ENCODE measurements at regions not wholly inside any gene's neighbourhood (a gene's known extent, or its start where the extent isn't known, plus 50 kb on each side); places are given as distances from the start of the nearest gene placed in this dataset.
"Not testable (repeated sequence)": the region's sequence is repeated elsewhere in the genome, so short reads cannot be mapped to it uniquely, and the experiment has no call there.

- no peaks in the 10 kb centered on the region for H3K27me3 ChIP-seq (ENCODE audit: control insufficient read depth in 1 of 2, insufficient read depth in 2 of 2, low read length in 2 of 2)
- no peak overlapping the region for H3K27ac ChIP-seq (ENCODE audit: low read depth, low read length)
- no peaks in the 10 kb centered on the region for H3K4me1 ChIP-seq (ENCODE audit: control insufficient read depth in 1 of 2, insufficient read depth in 2 of 2, low read length in 2 of 2)
- no peak overlapping the region for H3K4me3 ChIP-seq (ENCODE audit: low read depth in 1 of 2, low read length in 2 of 2)
- H3K9ac ChIP-seq (ENCODE audit: low read depth in 1 of 2, low read length in 2 of 2), result no peak overlapping the region
- no peaks in the 10 kb centered on the region for H3K36me3 ChIP-seq (ENCODE audit: control insufficient read depth in 1 of 2, insufficient read depth in 2 of 2, low read length in 2 of 2)
- H3K9me3 ChIP-seq (ENCODE audit: control insufficient read depth in 1 of 2, low read length in 2 of 2), result no peaks in the 10 kb centered on the region
Measured at GRCh38 chr17:20733923-20734322, 154.4 kb downstream of the CDRT15L2 start.

DNA sequence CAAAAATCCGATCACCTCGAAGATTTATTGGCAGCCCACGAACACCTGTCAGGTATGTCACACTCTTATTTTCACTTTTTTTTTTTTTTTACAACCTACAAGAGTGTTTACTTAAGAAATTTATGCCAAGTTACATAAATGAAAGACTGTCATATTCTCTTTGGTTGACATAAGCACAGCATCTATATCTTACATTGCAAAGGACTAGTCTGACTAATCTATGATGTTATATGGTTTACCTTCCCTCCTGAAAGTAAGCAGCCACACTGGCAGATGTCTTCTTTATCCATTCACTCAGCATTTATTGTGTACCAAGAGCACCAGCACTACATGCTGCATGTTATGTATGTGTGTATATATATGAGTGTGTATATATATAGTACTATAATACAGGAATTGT, 156.3 kb downstream of the CDRT15L2 start:
- H3K9ac ChIP-seq (ENCODE audit: low read depth in 1 of 2, low read length in 2 of 2), result no peak overlapping the region
- no peaks in the 10 kb centered on the region for H3K4me1 ChIP-seq (ENCODE audit: control insufficient read depth in 1 of 2, insufficient read depth in 2 of 2, low read length in 2 of 2)
- no peaks in the 10 kb centered on the region for H3K9me3 ChIP-seq (ENCODE audit: control insufficient read depth in 1 of 2, low read length in 2 of 2)
- H3K36me3 ChIP-seq (ENCODE audit: control insufficient read depth in 1 of 2, insufficient read depth in 2 of 2, low read length in 2 of 2), result no peaks in the 10 kb centered on the region
- H3K27me3 ChIP-seq (ENCODE audit: control insufficient read depth in 1 of 2, insufficient read depth in 2 of 2, low read length in 2 of 2), result no peaks in the 10 kb centered on the region
- no peak overlapping the region for H3K27ac ChIP-seq (ENCODE audit: low read depth, low read length)
- H3K4me3 ChIP-seq (ENCODE audit: low read depth in 1 of 2, low read length in 2 of 2), result no peak overlapping the region

GRCh38 chr17:20737636-20738035, 158.1 kb downstream of the CDRT15L2 start:
- H3K4me1 ChIP-seq (ENCODE audit: control insufficient read depth in 1 of 2, insufficient read depth in 2 of 2, low read length in 2 of 2); H3K36me3 ChIP-seq (ENCODE audit: control insufficient read depth in 1 of 2, insufficient read depth in 2 of 2, low read length in 2 of 2); H3K9me3 ChIP-seq (ENCODE audit: control insufficient read depth in 1 of 2, low read length in 2 of 2); H3K4me3 ChIP-seq (ENCODE audit: low read depth in 1 of 2, low read length in 2 of 2); H3K27me3 ChIP-seq (ENCODE audit: control insufficient read depth in 1 of 2, insufficient read depth in 2 of 2, low read length in 2 of 2); H3K27ac ChIP-seq (ENCODE audit: low read depth, low read length); H3K9ac ChIP-seq (ENCODE audit: low read depth in 1 of 2, low read length in 2 of 2): not testable (repeated sequence)

- H3K27me3 ChIP-seq (ENCODE audit: control insufficient read depth in 1 of 2, insufficient read depth in 2 of 2, low read length in 2 of 2), result no peaks in the 10 kb centered on the region
- H3K4me3 ChIP-seq (ENCODE audit: low read depth in 1 of 2, low read length in 2 of 2), result no peak overlapping the region
- no peaks in the 10 kb centered on the region for H3K36me3 ChIP-seq (ENCODE audit: control insufficient read depth in 1 of 2, insufficient read depth in 2 of 2, low read length in 2 of 2)
- no peaks in the 10 kb centered on the region for H3K9me3 ChIP-seq (ENCODE audit: control insufficient read depth in 1 of 2, low read length in 2 of 2)
- no peak overlapping the region for H3K27ac ChIP-seq (ENCODE audit: low read depth, low read length)
- no peaks in the 10 kb centered on the region for H3K4me1 ChIP-seq (ENCODE audit: control insufficient read depth in 1 of 2, insufficient read depth in 2 of 2, low read length in 2 of 2)
- H3K9ac ChIP-seq (ENCODE audit: low read depth in 1 of 2, low read length in 2 of 2), result no peak overlapping the region
Measured at GRCh38 chr17:20771104-20771503, 191.6 kb downstream of the CDRT15L2 start.

DNA sequence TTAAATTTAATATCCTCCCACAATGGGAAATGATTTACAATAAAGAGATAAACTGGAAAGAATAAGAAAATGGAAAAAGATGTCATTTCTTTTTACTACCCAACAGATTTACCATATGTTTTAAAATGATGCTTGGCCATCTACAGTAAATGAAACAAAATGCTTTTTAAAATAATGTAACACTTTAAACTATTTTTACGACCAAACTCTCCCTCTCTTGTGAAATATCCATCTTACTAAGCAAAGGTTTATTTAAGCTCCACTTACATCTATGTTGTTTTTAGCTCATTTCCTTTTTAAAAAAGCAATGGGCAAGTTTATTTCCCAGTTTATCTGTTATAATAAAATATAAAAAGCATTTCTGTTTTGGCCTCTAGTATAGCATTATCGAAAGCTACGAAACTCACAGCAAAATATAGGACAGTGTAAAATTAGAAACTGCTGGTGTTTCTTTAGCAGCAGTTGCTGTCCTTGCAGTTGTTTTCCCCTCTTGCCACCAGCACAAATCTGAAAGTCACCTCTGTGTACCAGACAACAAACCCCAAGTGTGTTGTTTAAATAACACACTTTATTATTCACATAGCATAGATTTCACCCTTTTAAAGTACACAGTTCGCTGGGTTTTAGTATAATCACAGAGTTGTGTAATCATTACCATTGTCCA, 195.1 kb downstream of the CDRT15L2 start:
- Histone ChIP-seq H3K27ac (ENCODE audit: low read depth, low read length) (no peak overlapping the region), H3K4me1 (ENCODE audit: control insufficient read depth in 1 of 2, insufficient read depth in 2 of 2, low read length in 2 of 2) (no peaks in the 10 kb centered on the region), H3K9me3 (ENCODE audit: control insufficient read depth in 1 of 2, low read length in 2 of 2) (no peaks in the 10 kb centered on the region), H3K9ac (ENCODE audit: low read depth in 1 of 2, low read length in 2 of 2) (no peak overlapping the region), H3K4me3 (ENCODE audit: low read depth in 1 of 2, low read length in 2 of 2) (no peak overlapping the region), H3K36me3 (ENCODE audit: control insufficient read depth in 1 of 2, insufficient read depth in 2 of 2, low read length in 2 of 2) (no peaks in the 10 kb centered on the region), H3K27me3 (ENCODE audit: control insufficient read depth in 1 of 2, insufficient read depth in 2 of 2, low read length in 2 of 2) (no peaks in the 10 kb centered on the region)

- no peaks in the 10 kb centered on the region for H3K9me3 ChIP-seq (ENCODE audit: control insufficient read depth in 1 of 2, low read length in 2 of 2)
- no peak overlapping the region for H3K4me3 ChIP-seq (ENCODE audit: low read depth in 1 of 2, low read length in 2 of 2)
- H3K27me3 ChIP-seq (ENCODE audit: control insufficient read depth in 1 of 2, insufficient read depth in 2 of 2, low read length in 2 of 2), result no peaks in the 10 kb centered on the region
- H3K9ac ChIP-seq (ENCODE audit: low read depth in 1 of 2, low read length in 2 of 2), result no peak overlapping the region
- no peaks in the 10 kb centered on the region for H3K36me3 ChIP-seq (ENCODE audit: control insufficient read depth in 1 of 2, insufficient read depth in 2 of 2, low read length in 2 of 2)
- H3K4me1 ChIP-seq (ENCODE audit: control insufficient read depth in 1 of 2, insufficient read depth in 2 of 2, low read length in 2 of 2), result no peaks in the 10 kb centered on the region
- no peak overlapping the region for H3K27ac ChIP-seq (ENCODE audit: low read depth, low read length)
Measured at GRCh38 chr17:20775331-20775730, 195.8 kb downstream of the CDRT15L2 start.

GRCh38 chr17:20779521-20779920, 200.0 kb downstream of the CDRT15L2 start:
- no peaks in the 10 kb centered on the region for H3K9me3 ChIP-seq (ENCODE audit: control insufficient read depth in 1 of 2, low read length in 2 of 2)
- no peaks in the 10 kb centered on the region for H3K4me1 ChIP-seq (ENCODE audit: control insufficient read depth in 1 of 2, insufficient read depth in 2 of 2, low read length in 2 of 2)
- no peak overlapping the region for H3K4me3 ChIP-seq (ENCODE audit: low read depth in 1 of 2, low read length in 2 of 2)
- H3K27ac ChIP-seq (ENCODE audit: low read depth, low read length), result no peak overlapping the region
- H3K9ac ChIP-seq (ENCODE audit: low read depth in 1 of 2, low read length in 2 of 2), result no peak overlapping the region
- no peaks in the 10 kb centered on the region for H3K27me3 ChIP-seq (ENCODE audit: control insufficient read depth in 1 of 2, insufficient read depth in 2 of 2, low read length in 2 of 2)
- no peaks in the 10 kb centered on the region for H3K36me3 ChIP-seq (ENCODE audit: control insufficient read depth in 1 of 2, insufficient read depth in 2 of 2, low read length in 2 of 2)

- no peaks in the 10 kb centered on the region for H3K9me3 ChIP-seq (ENCODE audit: control insufficient read depth in 1 of 2, low read length in 2 of 2)
- no peak overlapping the region for H3K4me3 ChIP-seq (ENCODE audit: low read depth in 1 of 2, low read length in 2 of 2)
- H3K9ac ChIP-seq (ENCODE audit: low read depth in 1 of 2, low read length in 2 of 2), result no peak overlapping the region
- no peaks in the 10 kb centered on the region for H3K36me3 ChIP-seq (ENCODE audit: control insufficient read depth in 1 of 2, insufficient read depth in 2 of 2, low read length in 2 of 2)
- H3K4me1 ChIP-seq (ENCODE audit: control insufficient read depth in 1 of 2, insufficient read depth in 2 of 2, low read length in 2 of 2), result no peaks in the 10 kb centered on the region
- no peaks in the 10 kb centered on the region for H3K27me3 ChIP-seq (ENCODE audit: control insufficient read depth in 1 of 2, insufficient read depth in 2 of 2, low read length in 2 of 2)
- no peak overlapping the region for H3K27ac ChIP-seq (ENCODE audit: low read depth, low read length)
Measured at GRCh38 chr17:20781260-20781659, 201.7 kb downstream of the CDRT15L2 start.

DNA sequence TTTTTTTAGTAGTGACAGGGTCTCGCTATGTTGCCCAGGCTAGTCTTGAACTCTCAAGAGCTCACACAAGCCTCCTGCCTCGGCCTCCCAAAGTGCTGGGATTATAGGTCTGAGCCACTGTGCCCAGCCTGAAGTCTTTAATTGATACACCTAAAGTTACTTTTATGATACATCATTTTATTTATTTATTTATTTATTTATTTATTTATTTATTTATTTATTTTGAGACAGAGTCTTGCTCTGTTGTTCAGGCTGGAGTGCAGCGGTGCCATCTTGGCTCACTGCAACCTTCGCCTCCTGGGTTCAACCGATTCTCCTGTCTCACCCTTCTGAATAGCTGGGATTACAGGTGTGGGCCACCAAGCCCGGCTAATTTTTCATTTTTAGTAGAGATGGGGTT, 202.3 kb downstream of the CDRT15L2 start:
- not testable (repeated sequence) for H3K9me3 ChIP-seq (ENCODE audit: control insufficient read depth in 1 of 2, low read length in 2 of 2); H3K27me3 ChIP-seq (ENCODE audit: control insufficient read depth in 1 of 2, insufficient read depth in 2 of 2, low read length in 2 of 2); H3K4me1 ChIP-seq (ENCODE audit: control insufficient read depth in 1 of 2, insufficient read depth in 2 of 2, low read length in 2 of 2); H3K27ac ChIP-seq (ENCODE audit: low read depth, low read length); H3K4me3 ChIP-seq (ENCODE audit: low read depth in 1 of 2, low read length in 2 of 2); H3K9ac ChIP-seq (ENCODE audit: low read depth in 1 of 2, low read length in 2 of 2); H3K36me3 ChIP-seq (ENCODE audit: control insufficient read depth in 1 of 2, insufficient read depth in 2 of 2, low read length in 2 of 2)

DNA sequence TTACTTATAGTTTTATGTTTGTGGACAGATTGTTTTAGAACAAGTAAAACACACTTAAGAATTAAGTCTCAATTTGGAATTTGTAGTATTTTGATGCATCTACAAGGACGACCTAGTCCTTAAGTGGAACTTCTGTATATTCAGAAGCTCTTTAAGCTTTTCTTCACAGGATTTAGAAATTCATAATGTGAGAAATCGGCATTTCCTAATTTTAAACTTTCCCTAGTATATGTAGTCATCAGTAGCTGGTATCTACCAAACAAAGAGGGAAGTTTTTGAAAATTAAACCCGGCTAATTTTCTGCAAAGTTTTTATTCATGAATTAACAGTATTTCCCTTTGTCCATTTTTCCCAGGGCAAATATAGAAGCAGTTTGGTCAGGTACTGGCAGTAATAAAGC, 203.6 kb downstream of the CDRT15L2 start:
- H3K9ac ChIP-seq (ENCODE audit: low read depth in 1 of 2, low read length in 2 of 2), result no peak overlapping the region
- no peaks in the 10 kb centered on the region for H3K4me1 ChIP-seq (ENCODE audit: control insufficient read depth in 1 of 2, insufficient read depth in 2 of 2, low read length in 2 of 2)
- no peak overlapping the region for H3K27ac ChIP-seq (ENCODE audit: low read depth, low read length)
- no peaks in the 10 kb centered on the region for H3K36me3 ChIP-seq (ENCODE audit: control insufficient read depth in 1 of 2, insufficient read depth in 2 of 2, low read length in 2 of 2)
- no peaks in the 10 kb centered on the region for H3K27me3 ChIP-seq (ENCODE audit: control insufficient read depth in 1 of 2, insufficient read depth in 2 of 2, low read length in 2 of 2)
- H3K9me3 ChIP-seq (ENCODE audit: control insufficient read depth in 1 of 2, low read length in 2 of 2), result no peaks in the 10 kb centered on the region
- H3K4me3 ChIP-seq (ENCODE audit: low read depth in 1 of 2, low read length in 2 of 2), result no peak overlapping the region

All from duodenal mucosa (tissue), 2 donors.